ENCODE measurements at regions not wholly inside any gene's neighbourhood (a gene's known extent, or its start where the extent isn't known, plus 50 kb on each side); places are given as distances from the start of the nearest gene placed in this dataset.
"Not testable (repeated sequence)": the region's sequence is repeated elsewhere in the genome, so short reads cannot be mapped to it uniquely, and the experiment has no call there.

DNA sequence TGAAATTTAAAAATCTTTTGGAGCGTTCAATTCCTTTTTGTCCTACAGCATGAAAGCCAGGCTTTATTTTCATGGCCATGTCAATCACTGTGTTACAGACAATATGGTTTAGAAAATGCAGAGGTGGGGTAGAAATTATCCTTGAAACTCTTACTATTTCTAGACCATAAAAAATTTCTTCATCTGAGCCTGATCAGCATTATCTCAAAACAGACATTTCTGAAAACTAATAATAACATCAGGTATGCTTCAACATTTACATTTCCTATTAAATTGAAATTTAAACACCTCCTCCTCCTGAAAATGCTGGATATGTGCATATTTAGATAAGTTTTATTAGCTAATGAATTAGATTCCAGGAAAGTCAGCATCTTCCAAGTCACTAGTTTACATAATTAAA lies 570.6 kb downstream of the RIT2 start:
- DNase-seq (ENCODE audit: low spot score) (no peak), ATAC-seq (ENCODE audit: low read depth) (no peak)
- no peak overlapping the region for H3K4me3 ChIP-seq (ENCODE audit: severe bottlenecking)
- H3K36me3 ChIP-seq (ENCODE audit: low read depth): no peaks in the 10 kb centered on the region
- no peaks in the 10 kb centered on the region for H3K9me3 ChIP-seq (ENCODE audit: severe bottlenecking)
- no peaks in the 10 kb centered on the region for H3K27me3 ChIP-seq (ENCODE audit: insufficient read depth, poor library complexity, severe bottlenecking)
- no peaks in the 10 kb centered on the region for H3K4me1 ChIP-seq (ENCODE audit: insufficient read depth, poor library complexity, severe bottlenecking)
- TF ChIP-seq, protein P1, sequence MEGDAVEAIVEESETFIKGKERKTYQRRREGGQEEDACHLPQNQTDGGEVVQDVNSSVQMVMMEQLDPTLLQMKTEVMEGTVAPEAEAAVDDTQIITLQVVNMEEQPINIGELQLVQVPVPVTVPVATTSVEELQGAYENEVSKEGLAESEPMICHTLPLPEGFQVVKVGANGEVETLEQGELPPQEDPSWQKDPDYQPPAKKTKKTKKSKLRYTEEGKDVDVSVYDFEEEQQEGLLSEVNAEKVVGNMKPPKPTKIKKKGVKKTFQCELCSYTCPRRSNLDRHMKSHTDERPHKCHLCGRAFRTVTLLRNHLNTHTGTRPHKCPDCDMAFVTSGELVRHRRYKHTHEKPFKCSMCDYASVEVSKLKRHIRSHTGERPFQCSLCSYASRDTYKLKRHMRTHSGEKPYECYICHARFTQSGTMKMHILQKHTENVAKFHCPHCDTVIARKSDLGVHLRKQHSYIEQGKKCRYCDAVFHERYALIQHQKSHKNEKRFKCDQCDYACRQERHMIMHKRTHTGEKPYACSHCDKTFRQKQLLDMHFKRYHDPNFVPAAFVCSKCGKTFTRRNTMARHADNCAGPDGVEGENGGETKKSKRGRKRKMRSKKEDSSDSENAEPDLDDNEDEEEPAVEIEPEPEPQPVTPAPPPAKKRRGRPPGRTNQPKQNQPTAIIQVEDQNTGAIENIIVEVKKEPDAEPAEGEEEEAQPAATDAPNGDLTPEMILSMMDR (IDR thresholded peaks at IDR 0.05; ENCODE audit: poor library complexity, severe bottlenecking): no peak
- no peak overlapping the region for H3K27ac ChIP-seq (ENCODE audit: poor library complexity, severe bottlenecking)

DNA sequence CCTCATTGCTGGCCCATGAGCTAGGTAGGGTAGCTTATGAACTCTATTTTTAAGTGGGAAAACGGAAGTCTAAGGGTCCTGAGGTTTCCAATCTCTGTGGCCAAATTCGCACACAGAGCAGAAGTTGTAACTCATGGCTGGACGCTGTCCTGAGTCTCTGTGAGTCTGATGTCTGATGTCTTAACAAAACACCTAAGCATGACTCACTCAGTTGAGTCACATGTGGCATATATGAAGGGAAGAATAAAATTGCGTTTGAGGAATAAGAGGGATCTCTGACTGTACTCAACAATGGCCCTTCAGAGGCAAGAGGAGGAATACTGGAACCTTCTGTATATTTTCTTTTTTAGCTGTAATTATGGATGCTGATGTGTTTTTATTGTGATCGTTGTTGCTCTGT lies 569.7 kb downstream of the RIT2 start:
- no peaks in the 10 kb centered on the region for H3K36me3 ChIP-seq (ENCODE audit: low read depth)
- no peaks in the 10 kb centered on the region for H3K27me3 ChIP-seq (ENCODE audit: insufficient read depth, poor library complexity, severe bottlenecking)
- H3K27ac ChIP-seq (ENCODE audit: poor library complexity, severe bottlenecking): no peak overlapping the region
- no peaks in the 10 kb centered on the region for H3K4me1 ChIP-seq (ENCODE audit: insufficient read depth, poor library complexity, severe bottlenecking)
- no peak overlapping the region for H3K4me3 ChIP-seq (ENCODE audit: severe bottlenecking)
- peak; percentile 99 for ATAC-seq (ENCODE audit: low read depth)
- no peak for DNase-seq (ENCODE audit: low spot score)
- TF ChIP-seq, protein P1 (IDR thresholded peaks at IDR 0.05; ENCODE audit: poor library complexity, severe bottlenecking): no peak
- H3K9me3 ChIP-seq (ENCODE audit: severe bottlenecking): no peaks in the 10 kb centered on the region

DNA sequence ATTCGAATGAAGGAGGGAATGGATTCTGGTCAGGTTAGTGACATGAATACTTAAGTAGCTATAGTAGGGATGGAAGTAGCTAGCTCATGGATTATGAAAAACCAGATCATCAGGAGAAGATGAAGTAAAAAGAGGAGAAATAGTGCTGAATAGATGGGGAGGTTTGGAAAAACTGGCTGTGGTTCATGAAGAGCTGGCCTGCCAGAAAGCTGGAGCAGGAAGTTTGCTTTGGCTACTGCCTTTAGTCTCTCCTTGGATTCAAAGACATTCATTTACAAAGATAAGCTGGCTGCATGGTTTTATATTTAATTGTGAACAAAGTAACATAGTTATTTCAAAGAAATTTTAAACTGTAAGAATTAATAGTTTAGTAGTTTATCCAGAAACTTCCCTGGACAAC lies 567.0 kb downstream of the RIT2 start:
- TF ChIP-seq, protein P1 (IDR thresholded peaks at IDR 0.05; ENCODE audit: poor library complexity, severe bottlenecking): no peak
- no peaks in the 10 kb centered on the region for H3K9me3 ChIP-seq (ENCODE audit: severe bottlenecking)
- ATAC-seq (ENCODE audit: low read depth): no peak
- no peaks in the 10 kb centered on the region for H3K4me1 ChIP-seq (ENCODE audit: insufficient read depth, poor library complexity, severe bottlenecking)
- no peaks in the 10 kb centered on the region for H3K27me3 ChIP-seq (ENCODE audit: insufficient read depth, poor library complexity, severe bottlenecking)
- no peak for DNase-seq (ENCODE audit: low spot score)
- no peak overlapping the region for H3K27ac ChIP-seq (ENCODE audit: poor library complexity, severe bottlenecking)
- H3K36me3 ChIP-seq (ENCODE audit: low read depth): no peaks in the 10 kb centered on the region
- no peak overlapping the region for H3K4me3 ChIP-seq (ENCODE audit: severe bottlenecking)

DNA sequence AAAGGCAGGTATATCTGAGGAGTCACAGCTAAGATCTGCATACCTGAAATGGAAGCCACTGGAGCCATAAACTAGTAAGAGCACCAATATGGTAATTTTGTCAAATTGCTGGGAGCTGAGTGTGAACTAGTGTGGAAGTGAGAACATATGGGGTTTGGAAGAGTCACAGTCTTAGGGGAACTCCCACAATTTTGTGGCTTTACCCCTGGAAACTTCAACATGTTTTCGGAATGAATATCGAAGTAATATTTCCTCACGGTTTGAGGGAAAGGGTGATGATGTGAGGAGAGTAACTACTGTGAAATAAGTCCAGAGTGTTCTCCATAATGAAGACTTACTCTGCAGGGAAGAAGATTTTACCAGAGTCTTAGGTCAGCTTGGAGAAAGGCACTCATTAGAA lies 565.9 kb downstream of the RIT2 start:
- Histone ChIP-seq H3K9me3 (ENCODE audit: severe bottlenecking) (no peaks in the 10 kb centered on the region), H3K36me3 (ENCODE audit: low read depth) (no peaks in the 10 kb centered on the region), H3K4me3 (ENCODE audit: severe bottlenecking) (no peak overlapping the region), H3K27me3 (ENCODE audit: insufficient read depth, poor library complexity, severe bottlenecking) (no peaks in the 10 kb centered on the region), H3K27ac (ENCODE audit: poor library complexity, severe bottlenecking) (no peak overlapping the region), H3K4me1 (ENCODE audit: insufficient read depth, poor library complexity, severe bottlenecking) (no peaks in the 10 kb centered on the region)
- TF ChIP-seq, protein P1 (IDR thresholded peaks at IDR 0.05; ENCODE audit: poor library complexity, severe bottlenecking): no peak
- DNase-seq (ENCODE audit: low spot score): no peak
- no peak for ATAC-seq (ENCODE audit: low read depth)

DNA sequence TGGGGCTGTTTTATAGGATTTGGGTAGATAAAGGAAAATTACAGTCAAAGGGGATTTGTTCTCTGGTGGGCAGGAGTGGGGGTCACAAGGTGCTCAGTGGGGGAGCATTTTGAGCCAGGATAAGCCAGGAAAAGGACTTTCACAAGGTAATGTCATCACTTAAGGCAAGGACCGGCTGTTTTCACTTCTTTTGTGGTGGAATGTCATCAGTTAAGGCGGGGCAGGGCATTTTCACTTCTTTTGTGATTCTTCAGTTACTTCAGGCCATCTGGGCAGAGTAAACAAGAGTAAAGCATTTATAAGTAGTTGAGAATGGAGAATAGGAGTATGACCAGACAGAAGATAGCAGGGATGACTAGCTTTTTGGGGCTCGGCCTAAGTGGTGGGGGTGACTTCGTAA lies 562.9 kb downstream of the RIT2 start:
- not testable (repeated sequence) for H3K27me3 ChIP-seq (ENCODE audit: insufficient read depth, poor library complexity, severe bottlenecking); DNase-seq (ENCODE audit: low spot score); H3K9me3 ChIP-seq (ENCODE audit: severe bottlenecking); H3K4me1 ChIP-seq (ENCODE audit: insufficient read depth, poor library complexity, severe bottlenecking); H3K36me3 ChIP-seq (ENCODE audit: low read depth); H3K27ac ChIP-seq (ENCODE audit: poor library complexity, severe bottlenecking); H3K4me3 ChIP-seq (ENCODE audit: severe bottlenecking); ATAC-seq (ENCODE audit: low read depth)
